ENCODE measurements at regions not wholly inside any gene's neighbourhood (a gene's known extent, or its start where the extent isn't known, plus 50 kb on each side); places are given as distances from the start of the nearest gene placed in this dataset.

GRCh38 chr4:180587379-180587778 is 1655.8 kb upstream of the TENM3 start:
- intact Hi-C loops (cut with micrococcal nuclease) (no loop called here), in situ Hi-C loops (cut with MboI; ENCODE audit: low sequenced_read_pairs) (no loop called here), dilution Hi-C loops (cut with HindIII; ENCODE audit: low sequenced_read_pairs, unreplicated experiment) (no loop called here)
- H3K14ac ChIP-seq (replicated peaks; ENCODE audit: low read depth, low read length), result no peak overlapping the region
- no peak overlapping the region for H3K27ac ChIP-seq (ENCODE audit: insufficient read depth, low read length)
- no peak overlapping the region for H3K4me2 ChIP-seq (ENCODE audit: low read depth, low read length)
- no peak overlapping the region for H2BK20ac ChIP-seq (ENCODE audit: low read depth, low read length)
- CTCF ChIA-PET, result no interaction called here
- H3K4me3 ChIP-seq (ENCODE audit: insufficient read depth, low read depth, low read length), result no peak overlapping the region
- H2AK9ac ChIP-seq (replicated peaks; ENCODE audit: low read depth, low read length, poor library complexity), result no peak overlapping the region
- no peak overlapping the region for H2AFZ ChIP-seq (replicated peaks; ENCODE audit: low read length, poor library complexity)
- TF ChIP-seq RFX5 (IDR thresholded peaks at IDR 0.05; ENCODE audit: low read depth, low read length) (no peak), RCOR1 (IDR thresholded peaks at IDR 0.05; ENCODE audit: insufficient replicate concordance, low read length) (no peak), RAD21 (IDR thresholded peaks at IDR 0.05; ENCODE audit: low read length) (no peak), CEBPB (IDR thresholded peaks at IDR 0.05; ENCODE audit: low read depth, low read length) (no peak), NFE2L2 (IDR thresholded peaks at IDR 0.05; ENCODE audit: low read depth, low read length) (no peak), ELK1 (IDR thresholded peaks at IDR 0.05; ENCODE audit: borderline replicate concordance, low read depth, low read length) (no peak), USF2 (IDR thresholded peaks at IDR 0.05; ENCODE audit: low read depth, low read length) (no peak), CTCF (conservative IDR thresholded peaks at IDR 0.05; ENCODE audit: low read depth, low read length) (no peak), CHD1 (IDR thresholded peaks at IDR 0.05; ENCODE audit: low read depth, low read length) (no peak), SMC3 (IDR thresholded peaks at IDR 0.05; ENCODE audit: low read depth, low read length) (no peak), MAZ (IDR thresholded peaks at IDR 0.05; ENCODE audit: borderline replicate concordance, low read depth, low read length) (no peak)
- no peak overlapping the region for H4K8ac ChIP-seq (ENCODE audit: low read depth in 2 of 2, low read length in 2 of 2)
- no peak overlapping the region for H3K9ac ChIP-seq (ENCODE audit: low read depth, low read length)
- no TSS peak for BruUV-seq (replicated peaks)
- H3K4ac ChIP-seq (ENCODE audit: low read depth, low read length), result no peak overlapping the region
- no peaks in the 10 kb centered on the region for H3K9me1 ChIP-seq (ENCODE audit: insufficient read depth, low read length)
- H2AK5ac ChIP-seq (ENCODE audit: low read depth, low read length), result no peak overlapping the region
- H3K23ac ChIP-seq (ENCODE audit: low read depth, low read length), result no peak overlapping the region
- POLR2A ChIA-PET (ENCODE audit: unreplicated experiment), result no interaction called here
- H3K79me1 ChIP-seq (ENCODE audit: low read depth in 1 of 2, low read length in 2 of 2), result no peaks in the 10 kb centered on the region
- no peak overlapping the region for H2BK120ac ChIP-seq (ENCODE audit: low read depth, low read length)
- H4K91ac ChIP-seq (ENCODE audit: insufficient read depth, low read depth, low read length), result no peak overlapping the region
- no peak overlapping the region for H4K5ac ChIP-seq (ENCODE audit: low read depth, low read length)
- no peak overlapping the region for H2BK15ac ChIP-seq (ENCODE audit: low read depth, low read length)
- H3K9me3 ChIP-seq (ENCODE audit: control insufficient read depth, insufficient read depth, low read length), result no peaks in the 10 kb centered on the region
- DNase-seq (no peak), ATAC-seq (ENCODE audit: low read depth) (no peak)
- no peak overlapping the region for H2BK5ac ChIP-seq (ENCODE audit: low read depth, low read length, poor library complexity, severe bottlenecking)
- no CpG with 5 or more reads among the region's 5 CpGs for WGBS, 2 experiments (ENCODE audit: extremely low coverage in 2 of 2, insufficient read length in 1 of 2)
- no peaks in the 10 kb centered on the region for H4K20me1 ChIP-seq (ENCODE audit: insufficient read depth, low read length)
- H3K56ac ChIP-seq (ENCODE audit: extremely low read depth, insufficient read depth, low read length), result no peak overlapping the region
- no peaks in the 10 kb centered on the region for H3K4me1 ChIP-seq (ENCODE audit: control insufficient read depth, insufficient read depth, low read length)
- H3K36me3 ChIP-seq (ENCODE audit: control insufficient read depth, insufficient read depth, low read length), result no peaks in the 10 kb centered on the region
- no peak overlapping the region for H3K18ac ChIP-seq (ENCODE audit: low read depth, low read length)
- no peaks in the 10 kb centered on the region for H3K27me3 ChIP-seq (ENCODE audit: control insufficient read depth, insufficient read depth, low read length)

Measured in IMR-90 (cell line).